ENCODE measurements at regions not wholly inside any gene's neighbourhood (a gene's known extent, or its start where the extent isn't known, plus 50 kb on each side); places are given as distances from the start of the nearest gene placed in this dataset.

DNA sequence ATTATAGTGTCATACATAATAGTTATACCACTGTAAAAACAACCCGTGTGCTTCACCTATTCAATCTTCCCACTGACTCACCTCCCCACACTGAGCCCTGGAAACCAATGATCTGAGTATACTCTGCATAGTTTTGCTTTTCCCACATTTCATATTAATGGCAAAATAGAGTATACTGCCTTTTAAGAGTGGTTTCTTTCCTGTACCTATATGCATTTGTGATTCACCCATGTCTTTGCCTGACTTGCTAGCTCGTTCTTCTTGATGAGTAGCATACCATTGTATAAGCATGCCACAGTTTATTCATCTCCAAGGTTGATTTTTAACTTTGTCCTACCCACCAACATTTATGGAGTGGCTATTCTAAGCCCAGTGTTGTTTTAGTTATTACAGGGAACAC lies 686.4 kb downstream of the PLCL1 start:
- DNase-seq (ENCODE audit: low spot score): no peak
- TF ChIP-seq, protein P1, sequence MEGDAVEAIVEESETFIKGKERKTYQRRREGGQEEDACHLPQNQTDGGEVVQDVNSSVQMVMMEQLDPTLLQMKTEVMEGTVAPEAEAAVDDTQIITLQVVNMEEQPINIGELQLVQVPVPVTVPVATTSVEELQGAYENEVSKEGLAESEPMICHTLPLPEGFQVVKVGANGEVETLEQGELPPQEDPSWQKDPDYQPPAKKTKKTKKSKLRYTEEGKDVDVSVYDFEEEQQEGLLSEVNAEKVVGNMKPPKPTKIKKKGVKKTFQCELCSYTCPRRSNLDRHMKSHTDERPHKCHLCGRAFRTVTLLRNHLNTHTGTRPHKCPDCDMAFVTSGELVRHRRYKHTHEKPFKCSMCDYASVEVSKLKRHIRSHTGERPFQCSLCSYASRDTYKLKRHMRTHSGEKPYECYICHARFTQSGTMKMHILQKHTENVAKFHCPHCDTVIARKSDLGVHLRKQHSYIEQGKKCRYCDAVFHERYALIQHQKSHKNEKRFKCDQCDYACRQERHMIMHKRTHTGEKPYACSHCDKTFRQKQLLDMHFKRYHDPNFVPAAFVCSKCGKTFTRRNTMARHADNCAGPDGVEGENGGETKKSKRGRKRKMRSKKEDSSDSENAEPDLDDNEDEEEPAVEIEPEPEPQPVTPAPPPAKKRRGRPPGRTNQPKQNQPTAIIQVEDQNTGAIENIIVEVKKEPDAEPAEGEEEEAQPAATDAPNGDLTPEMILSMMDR (IDR thresholded peaks at IDR 0.05): no peak

DNA sequence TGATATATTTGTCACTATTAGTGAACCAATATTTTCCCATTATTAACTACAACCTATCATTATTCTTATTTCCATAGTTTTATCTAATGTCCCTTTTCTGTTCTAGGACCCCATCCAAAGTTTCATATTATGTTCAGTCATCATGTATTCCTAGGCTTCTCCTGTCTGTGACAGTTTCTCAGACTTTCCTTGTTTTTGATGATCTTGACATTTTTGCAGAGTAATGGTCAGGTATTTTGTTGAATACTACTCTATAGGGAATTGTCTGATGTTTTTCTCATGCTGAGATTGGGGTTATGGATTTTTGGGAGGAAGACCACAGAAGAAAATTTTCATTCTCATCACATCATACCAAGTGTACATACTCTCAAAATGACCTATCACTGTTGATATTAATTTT lies 684.6 kb downstream of the PLCL1 start:
- no peaks in the 10 kb centered on the region for H3K4me1 ChIP-seq
- no peak overlapping the region for H3K27ac ChIP-seq
- TF ChIP-seq, protein P1 (IDR thresholded peaks at IDR 0.05): no peak
- H3K27me3 ChIP-seq: no peaks in the 10 kb centered on the region
- no peaks in the 10 kb centered on the region for H3K9me3 ChIP-seq
- no peak overlapping the region for H3K4me3 ChIP-seq
- no peak for DNase-seq (ENCODE audit: low spot score)
- no peaks in the 10 kb centered on the region for H3K36me3 ChIP-seq

More for the DNA sequence above, 686.4 kb downstream of the PLCL1 start:
- Histone ChIP-seq H3K4me3 (no peak overlapping the region), H3K9me3 (no peaks in the 10 kb centered on the region), H3K27ac (no peak overlapping the region), H3K27me3 (no peaks in the 10 kb centered on the region), H3K4me1 (no peaks in the 10 kb centered on the region), H3K36me3 (no peaks in the 10 kb centered on the region)

DNA sequence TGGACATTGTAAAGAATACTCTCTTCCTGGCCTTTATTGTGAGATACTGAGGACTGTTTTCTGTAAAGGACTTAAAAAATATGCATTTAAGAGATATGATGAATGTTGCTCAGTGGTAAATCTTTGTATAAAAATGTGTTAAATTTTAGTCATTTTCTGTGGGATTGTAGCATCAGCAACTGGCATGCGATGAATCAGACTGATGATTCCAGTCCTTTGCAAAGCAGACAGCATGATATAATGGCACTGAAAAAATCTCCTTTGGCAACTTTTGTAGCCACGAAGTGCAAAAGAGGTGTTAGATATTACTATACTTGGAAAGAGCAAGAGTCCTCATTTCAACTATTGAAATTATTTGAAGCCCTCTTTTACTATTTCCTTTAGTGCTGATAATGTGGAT lies 678.7 kb downstream of the PLCL1 start:
- Histone ChIP-seq H3K27me3 (no peaks in the 10 kb centered on the region), H3K4me1 (no peaks in the 10 kb centered on the region)
- TF ChIP-seq, protein P1 (IDR thresholded peaks at IDR 0.05): no peak

DNA sequence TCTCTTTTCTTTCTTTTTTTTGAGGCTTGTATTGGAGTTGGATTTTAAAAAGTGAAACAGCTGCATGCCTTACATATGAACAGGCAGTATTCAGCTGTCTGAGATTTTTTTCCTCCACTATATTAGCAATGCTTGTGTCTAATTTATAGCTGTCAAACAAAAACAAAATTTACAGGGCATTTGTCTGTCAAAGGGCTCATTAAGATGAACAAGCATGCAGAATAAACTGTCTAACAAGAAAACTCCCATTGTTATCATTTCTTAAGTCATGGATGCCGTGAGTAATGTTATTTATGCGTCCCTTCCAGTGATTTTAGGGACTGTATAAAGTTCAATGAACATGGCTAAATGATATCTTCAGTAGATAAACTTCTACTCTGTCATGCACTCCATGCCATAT lies 674.7 kb downstream of the PLCL1 start:
- H3K27ac ChIP-seq: no peak overlapping the region
- H3K36me3 ChIP-seq: no peaks in the 10 kb centered on the region
- H3K4me3 ChIP-seq: no peak overlapping the region
- TF ChIP-seq, protein P1 (IDR thresholded peaks at IDR 0.05): no peak
- no peaks in the 10 kb centered on the region for H3K9me3 ChIP-seq
- no peaks in the 10 kb centered on the region for H3K4me1 ChIP-seq
- DNase-seq (ENCODE audit: low spot score): no peak
- H3K27me3 ChIP-seq: no peaks in the 10 kb centered on the region

More for the DNA sequence above, 678.7 kb downstream of the PLCL1 start:
- Histone ChIP-seq H3K9me3 (no peaks in the 10 kb centered on the region), H3K4me3 (no peak overlapping the region), H3K36me3 (no peaks in the 10 kb centered on the region), H3K27ac (no peak overlapping the region)
- DNase-seq (ENCODE audit: low spot score): no peak

DNA sequence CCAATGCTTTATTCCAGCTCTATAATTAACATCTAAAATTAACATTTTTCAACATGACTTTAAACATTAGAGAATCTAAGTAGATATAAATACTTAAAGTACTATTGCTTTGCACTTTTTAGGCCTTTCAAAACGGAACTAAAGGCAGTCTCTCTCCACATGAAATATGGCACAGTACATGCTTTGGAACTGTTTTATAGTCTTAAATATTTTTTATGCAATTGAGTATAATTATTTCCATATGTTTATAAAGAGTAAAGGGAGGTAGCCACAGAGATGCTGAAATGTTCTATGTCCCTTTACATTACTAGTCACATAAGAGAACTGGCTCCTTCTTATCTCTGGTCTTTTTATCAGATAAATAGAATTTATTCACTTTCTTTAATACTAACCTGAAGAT lies 674.0 kb downstream of the PLCL1 start:
- TF ChIP-seq, protein P1 (IDR thresholded peaks at IDR 0.05): no peak
- no peaks in the 10 kb centered on the region for H3K9me3 ChIP-seq
- no peak for DNase-seq (ENCODE audit: low spot score)
- H3K4me3 ChIP-seq: no peak overlapping the region
- no peaks in the 10 kb centered on the region for H3K4me1 ChIP-seq
- no peak overlapping the region for H3K27ac ChIP-seq
- H3K36me3 ChIP-seq: no peaks in the 10 kb centered on the region
- H3K27me3 ChIP-seq: no peaks in the 10 kb centered on the region

DNA sequence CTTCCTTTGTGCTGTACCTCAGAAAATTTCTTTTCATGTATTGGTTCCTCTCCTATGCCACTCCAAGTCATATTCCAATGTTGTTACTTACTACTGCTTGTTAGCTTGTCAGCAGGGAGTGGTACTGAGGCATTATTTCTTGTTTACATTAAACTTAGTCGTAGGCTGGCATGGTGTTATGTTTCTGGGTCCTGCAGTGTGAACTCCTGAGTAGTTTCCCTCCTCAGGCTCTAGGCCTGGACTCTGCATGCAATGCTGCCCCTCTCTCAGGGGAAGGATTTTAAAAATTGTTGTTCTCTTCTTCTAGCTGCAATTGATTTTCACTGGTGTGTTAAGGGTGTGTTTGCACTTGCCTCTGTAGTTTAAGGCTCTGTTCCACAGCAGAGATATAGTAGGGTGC lies 671.6 kb downstream of the PLCL1 start:
- H3K36me3 ChIP-seq: no peaks in the 10 kb centered on the region
- H3K27me3 ChIP-seq: no peaks in the 10 kb centered on the region
- H3K4me3 ChIP-seq: no peak overlapping the region
- TF ChIP-seq, protein P1 (IDR thresholded peaks at IDR 0.05): no peak
- H3K4me1 ChIP-seq: no peaks in the 10 kb centered on the region
- DNase-seq (ENCODE audit: low spot score): no peak
- H3K27ac ChIP-seq: no peak overlapping the region
- no peaks in the 10 kb centered on the region for H3K9me3 ChIP-seq

Data from right atrium auricular region (tissue), 2 donors.